SK-N-SH treated with all-trans-retinoic acid at 6 μM for 48 hours (cell line): ENCODE measurements at regions not wholly inside any gene's neighbourhood (a gene's known extent, or its start where the extent isn't known, plus 50 kb on each side); places are given as distances from the start of the nearest gene placed in this dataset.

Experiments used
- ATAC-seq: fragments of 200-7000 bp; cut with Tn5 transposase; 3 replicates; pipeline ENCODE4 v1.9.1; 2020; ENCODE audit warnings: mild to moderate bottlenecking, moderate library complexity
- ARNTL ChIP-seq: fragments of 450-650 bp; formaldehyde crosslinking; IDR thresholded peaks from 2 replicates; pipeline ENCODE4 v1.5.0; 2020; ENCODE audit warnings: low read depth, mild to moderate bottlenecking, moderate library complexity, borderline replicate concordance
- BACH2 ChIP-seq: fragments of 250-450 bp; sonication (Bioruptor Pico); IDR thresholded peaks from 2 replicates; pipeline ENCODE4 v1.9.0; 2021; ENCODE audit warnings: mild to moderate bottlenecking, borderline replicate concordance
- CSDC2 ChIP-seq: fragments of 250-450 bp; sonication (Bioruptor Pico); IDR thresholded peaks from 2 replicates; pipeline ENCODE4 v1.5.0; 2020; ENCODE audit warnings: mild to moderate bottlenecking, moderate library complexity
- ESRRG ChIP-seq: fragments of 250-450 bp; sonication (Bioruptor Pico); IDR thresholded peaks from 2 replicates; pipeline ENCODE4 v1.6.1; 2021; ENCODE audit warnings: mild to moderate bottlenecking
- GLIS3 ChIP-seq: fragments of 250-450 bp; sonication (Bioruptor Pico); IDR thresholded peaks from 2 replicates; pipeline ENCODE4 v1.5.0; 2020; ENCODE audit warnings: mild to moderate bottlenecking, moderate library complexity
- ISL1 ChIP-seq: fragments of 250-450 bp; sonication (Bioruptor Pico); IDR thresholded peaks from 2 replicates; pipeline ENCODE4 v2.1.2; 2022; ENCODE audit warnings: mild to moderate bottlenecking, moderate library complexity
- OSR1 ChIP-seq: fragments of 250-450 bp; sonication (Bioruptor Pico); IDR thresholded peaks from 2 replicates; pipeline ENCODE4 v1.8.0; 2022; ENCODE audit warnings: moderate library complexity, mild to moderate bottlenecking, inconsistent platforms
- PPARA ChIP-seq: fragments of 250-450 bp; sonication (Bioruptor Pico); IDR thresholded peaks from 2 replicates; pipeline ENCODE4 v1.5.0; 2020; ENCODE audit warnings: mild to moderate bottlenecking, borderline replicate concordance
- RARB ChIP-seq: fragments of 250-450 bp; sonication (Bioruptor Pico); IDR thresholded peaks from 2 replicates; pipeline ENCODE4 v1.8.0; 2021; ENCODE audit warnings: mild to moderate bottlenecking, moderate library complexity
- SNAI2 ChIP-seq: fragments of 250-450 bp; sonication (Bioruptor Pico); IDR thresholded peaks from 2 replicates; pipeline ENCODE4 v1.5.0; 2020; ENCODE audit warnings: mild to moderate bottlenecking, moderate library complexity
- TCF4 ChIP-seq: fragments of 250-450 bp; sonication (Bioruptor Pico); IDR thresholded peaks from 2 replicates; pipeline ENCODE4 v1.8.0; 2021; ENCODE audit warnings: mild to moderate bottlenecking, moderate library complexity, borderline replicate concordance
- TOX ChIP-seq: fragments of 250-450 bp; sonication (Bioruptor Pico); IDR thresholded peaks from 2 replicates; pipeline ENCODE4 v1.8.0; 2021; ENCODE audit warnings: mild to moderate bottlenecking, moderate library complexity, borderline replicate concordance
- ZC3H10 ChIP-seq: fragments of 250-450 bp; sonication (Bioruptor Pico); IDR thresholded peaks from 2 replicates; pipeline ENCODE4 v1.5.1; 2021; ENCODE audit warnings: mild to moderate bottlenecking, moderate library complexity
- ZFP3 ChIP-seq: fragments of 250-450 bp; sonication (Bioruptor Pico); IDR thresholded peaks from 2 replicates; pipeline ENCODE4 v1.5.0; 2020; ENCODE audit warnings: mild to moderate bottlenecking, moderate library complexity
- ZNF565 ChIP-seq: fragments of 450-650 bp; formaldehyde crosslinking; conservative IDR thresholded peaks from 2 replicates; pipeline ENCODE4 v1.5.0; 2020; ENCODE audit warnings: low read depth, mild to moderate bottlenecking, moderate library complexity
- ZNF70 ChIP-seq: fragments of 450-650 bp; formaldehyde crosslinking; IDR thresholded peaks from 2 replicates; pipeline ENCODE4 v1.5.0; 2020; ENCODE audit warnings: mild to moderate bottlenecking, moderate library complexity
- ZNF8 ChIP-seq: fragments of 450-650 bp; formaldehyde crosslinking; IDR thresholded peaks from 2 replicates; pipeline ENCODE4 v1.5.0; 2020; ENCODE audit warnings: mild to moderate bottlenecking, moderate library complexity
- TF ChIP-seq, protein P1 (sequence below): fragments of 250-450 bp; sonication (Bioruptor Pico); IDR thresholded peaks from 2 replicates; pipeline ENCODE4 v1.5.1; 2020; ENCODE audit warnings: low read depth, mild to moderate bottlenecking, moderate library complexity
- TF ChIP-seq, protein P2 (sequence below): fragments of 250-450 bp; sonication (Bioruptor Pico); IDR thresholded peaks from 2 replicates; pipeline ENCODE4 v1.8.0; 2021; ENCODE audit warnings: low read depth, mild to moderate bottlenecking, moderate library complexity, borderline replicate concordance
- TF ChIP-seq, protein P3 (sequence below): fragments of 250-450 bp; sonication (Bioruptor Pico); IDR thresholded peaks from 2 replicates; pipeline ENCODE4 v1.5.1; 2021; ENCODE audit warnings: mild to moderate bottlenecking, moderate library complexity
- TF ChIP-seq, protein P4 (sequence below): fragments of 250-450 bp; sonication (Bioruptor Pico); IDR thresholded peaks from 2 replicates; pipeline ENCODE4 v1.5.0; 2020; ENCODE audit warnings: mild to moderate bottlenecking, moderate library complexity

DNA sequence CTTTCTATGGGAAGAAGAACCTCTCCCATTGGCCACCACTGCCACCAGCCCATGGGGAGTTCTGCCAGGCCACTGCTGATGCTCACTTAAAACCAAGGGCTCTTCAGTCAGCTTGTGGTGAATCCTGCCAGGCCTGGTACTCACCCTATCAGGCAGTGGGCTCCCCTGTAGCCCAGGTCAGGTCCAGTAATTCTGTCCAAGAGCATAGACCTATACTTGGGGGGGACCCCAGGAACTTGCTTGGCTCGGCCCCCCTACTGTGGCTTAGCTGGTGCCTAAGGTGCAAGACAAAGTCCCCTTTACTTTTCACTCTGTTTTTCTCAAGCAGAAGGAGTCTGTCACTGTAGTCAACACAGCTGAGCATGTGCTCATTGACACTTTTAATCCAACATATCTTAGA is 1012.2 kb downstream of the PCDH19 start:
- no peak for ATAC-seq
- TF ChIP-seq ZFP3 (CRISPR knock-in tag) (no peak), ARNTL (CRISPR knock-in tag) (no peak), CSDC2 (CRISPR knock-in tag) (no peak), ZNF565 (CRISPR knock-in tag) (no peak), TCF4 (CRISPR knock-in tag) (no peak), TOX (CRISPR knock-in tag) (no peak), ZNF70 (CRISPR knock-in tag) (no peak), SNAI2 (CRISPR knock-in tag) (no peak), PPARA (CRISPR knock-in tag) (no peak), BACH2 (CRISPR knock-in tag) (no peak), RARB (no peak), GLIS3 (CRISPR knock-in tag) (no peak)
- TF ChIP-seq, protein P1, sequence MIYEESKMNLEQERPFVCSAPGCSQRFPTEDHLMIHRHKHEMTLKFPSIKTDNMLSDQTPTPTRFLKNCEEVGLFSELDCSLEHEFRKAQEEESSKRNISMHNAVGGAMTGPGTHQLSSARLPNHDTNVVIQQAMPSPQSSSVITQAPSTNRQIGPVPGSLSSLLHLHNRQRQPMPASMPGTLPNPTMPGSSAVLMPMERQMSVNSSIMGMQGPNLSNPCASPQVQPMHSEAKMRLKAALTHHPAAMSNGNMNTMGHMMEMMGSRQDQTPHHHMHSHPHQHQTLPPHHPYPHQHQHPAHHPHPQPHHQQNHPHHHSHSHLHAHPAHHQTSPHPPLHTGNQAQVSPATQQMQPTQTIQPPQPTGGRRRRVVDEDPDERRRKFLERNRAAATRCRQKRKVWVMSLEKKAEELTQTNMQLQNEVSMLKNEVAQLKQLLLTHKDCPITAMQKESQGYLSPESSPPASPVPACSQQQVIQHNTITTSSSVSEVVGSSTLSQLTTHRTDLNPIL (CRISPR knock-in tag): no peak

DNA sequence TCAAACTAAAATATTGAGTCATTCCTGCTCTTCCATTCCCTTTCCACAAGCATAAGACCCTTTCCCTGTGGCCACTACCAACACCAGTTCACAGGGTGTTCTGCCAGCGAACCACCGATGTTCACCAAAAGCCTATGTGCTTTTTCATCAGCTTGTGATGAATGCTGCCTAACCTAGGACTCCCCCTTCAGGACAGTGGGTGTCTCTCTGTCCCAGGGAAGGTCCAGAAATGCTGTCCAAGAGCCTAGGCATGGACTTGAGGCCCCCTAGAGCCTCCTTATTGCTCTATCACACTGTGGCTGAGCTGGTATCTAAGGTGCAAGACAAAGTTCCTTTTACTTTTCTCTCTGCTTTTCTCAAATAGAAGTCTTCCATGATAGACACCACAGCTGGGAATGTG is 1015.6 kb downstream of the PCDH19 start:
- no peak for ATAC-seq
- TF ChIP-seq ZNF565 (CRISPR knock-in tag) (no peak), TOX (CRISPR knock-in tag) (no peak), GLIS3 (CRISPR knock-in tag) (no peak), ISL1 (CRISPR knock-in tag) (no peak), CSDC2 (CRISPR knock-in tag) (no peak), BACH2 (CRISPR knock-in tag) (no peak), PPARA (CRISPR knock-in tag) (no peak), ZC3H10 (CRISPR knock-in tag) (no peak), ESRRG (no peak), ARNTL (CRISPR knock-in tag) (no peak), OSR1 (CRISPR knock-in tag) (no peak), ZNF70 (CRISPR knock-in tag) (no peak)
- TF ChIP-seq, protein P2, sequence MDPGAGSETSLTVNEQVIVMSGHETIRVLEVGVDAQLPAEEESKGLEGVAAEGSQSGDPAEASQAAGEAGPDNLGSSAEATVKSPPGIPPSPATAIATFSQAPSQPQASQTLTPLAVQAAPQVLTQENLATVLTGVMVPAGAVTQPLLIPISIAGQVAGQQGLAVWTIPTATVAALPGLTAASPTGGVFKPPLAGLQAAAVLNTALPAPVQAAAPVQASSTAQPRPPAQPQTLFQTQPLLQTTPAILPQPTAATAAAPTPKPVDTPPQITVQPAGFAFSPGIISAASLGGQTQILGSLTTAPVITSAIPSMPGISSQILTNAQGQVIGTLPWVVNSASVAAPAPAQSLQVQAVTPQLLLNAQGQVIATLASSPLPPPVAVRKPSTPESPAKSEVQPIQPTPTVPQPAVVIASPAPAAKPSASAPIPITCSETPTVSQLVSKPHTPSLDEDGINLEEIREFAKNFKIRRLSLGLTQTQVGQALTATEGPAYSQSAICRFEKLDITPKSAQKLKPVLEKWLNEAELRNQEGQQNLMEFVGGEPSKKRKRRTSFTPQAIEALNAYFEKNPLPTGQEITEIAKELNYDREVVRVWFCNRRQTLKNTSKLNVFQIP (CRISPR knock-in tag): no peak
- TF ChIP-seq, protein P1 (CRISPR knock-in tag): no peak

DNA sequence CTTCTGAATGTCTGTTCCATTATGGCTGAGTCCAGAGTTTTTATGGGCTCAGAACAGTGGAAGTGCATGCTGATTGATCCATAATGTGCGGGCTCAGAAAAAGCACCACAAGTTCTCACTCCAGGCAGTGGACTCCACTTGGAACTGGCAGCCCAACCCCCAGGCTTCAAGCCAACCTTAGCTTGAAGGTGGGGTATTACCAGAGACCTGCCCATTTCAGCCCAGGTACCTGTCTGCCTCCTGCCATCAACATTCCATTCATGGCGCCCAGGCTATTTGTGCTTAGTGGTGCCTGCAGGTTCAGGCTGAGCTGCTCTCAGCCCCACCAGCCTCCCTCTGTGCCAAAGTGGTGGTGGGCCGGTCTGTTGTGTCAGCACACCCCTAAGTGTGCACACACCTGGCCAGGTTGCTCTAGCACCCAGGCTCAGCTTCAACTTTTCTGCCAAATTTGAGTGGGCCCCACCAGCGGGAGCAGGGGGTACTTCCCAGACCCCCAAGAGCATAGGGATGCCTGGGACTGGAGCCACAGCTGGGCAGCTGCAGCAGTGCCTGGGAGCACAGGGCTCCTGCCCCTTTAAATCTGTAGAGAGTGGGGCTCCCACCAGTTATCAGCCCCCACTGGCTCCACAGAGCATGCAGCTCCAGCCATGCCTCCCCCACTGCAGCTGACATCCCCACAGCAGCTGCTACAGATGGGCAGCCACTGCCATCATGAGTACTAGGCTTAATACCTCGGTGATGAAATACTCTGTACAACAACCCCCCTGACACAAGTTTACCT is 1025.3 kb downstream of the PCDH19 start:
- TF ChIP-seq, protein P1 (CRISPR knock-in tag): no peak
- TF ChIP-seq ZFP3 (CRISPR knock-in tag): no peak
- TF ChIP-seq RARB: no peak
- TF ChIP-seq TCF4 (CRISPR knock-in tag): no peak
- TF ChIP-seq ZC3H10 (CRISPR knock-in tag): no peak
- no peak for TF ChIP-seq ARNTL (CRISPR knock-in tag)
- no peak for TF ChIP-seq ZNF565 (CRISPR knock-in tag)
- TF ChIP-seq GLIS3 (CRISPR knock-in tag): no peak
- TF ChIP-seq, protein P3, sequence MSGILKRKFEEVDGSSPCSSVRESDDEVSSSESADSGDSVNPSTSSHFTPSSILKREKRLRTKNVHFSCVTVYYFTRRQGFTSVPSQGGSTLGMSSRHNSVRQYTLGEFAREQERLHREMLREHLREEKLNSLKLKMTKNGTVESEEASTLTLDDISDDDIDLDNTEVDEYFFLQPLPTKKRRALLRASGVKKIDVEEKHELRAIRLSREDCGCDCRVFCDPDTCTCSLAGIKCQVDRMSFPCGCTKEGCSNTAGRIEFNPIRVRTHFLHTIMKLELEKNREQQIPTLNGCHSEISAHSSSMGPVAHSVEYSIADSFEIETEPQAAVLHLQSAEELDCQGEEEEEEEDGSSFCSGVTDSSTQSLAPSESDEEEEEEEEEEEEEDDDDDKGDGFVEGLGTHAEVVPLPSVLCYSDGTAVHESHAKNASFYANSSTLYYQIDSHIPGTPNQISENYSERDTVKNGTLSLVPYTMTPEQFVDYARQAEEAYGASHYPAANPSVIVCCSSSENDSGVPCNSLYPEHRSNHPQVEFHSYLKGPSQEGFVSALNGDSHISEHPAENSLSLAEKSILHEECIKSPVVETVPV (CRISPR knock-in tag): no peak
- TF ChIP-seq, protein P4, sequence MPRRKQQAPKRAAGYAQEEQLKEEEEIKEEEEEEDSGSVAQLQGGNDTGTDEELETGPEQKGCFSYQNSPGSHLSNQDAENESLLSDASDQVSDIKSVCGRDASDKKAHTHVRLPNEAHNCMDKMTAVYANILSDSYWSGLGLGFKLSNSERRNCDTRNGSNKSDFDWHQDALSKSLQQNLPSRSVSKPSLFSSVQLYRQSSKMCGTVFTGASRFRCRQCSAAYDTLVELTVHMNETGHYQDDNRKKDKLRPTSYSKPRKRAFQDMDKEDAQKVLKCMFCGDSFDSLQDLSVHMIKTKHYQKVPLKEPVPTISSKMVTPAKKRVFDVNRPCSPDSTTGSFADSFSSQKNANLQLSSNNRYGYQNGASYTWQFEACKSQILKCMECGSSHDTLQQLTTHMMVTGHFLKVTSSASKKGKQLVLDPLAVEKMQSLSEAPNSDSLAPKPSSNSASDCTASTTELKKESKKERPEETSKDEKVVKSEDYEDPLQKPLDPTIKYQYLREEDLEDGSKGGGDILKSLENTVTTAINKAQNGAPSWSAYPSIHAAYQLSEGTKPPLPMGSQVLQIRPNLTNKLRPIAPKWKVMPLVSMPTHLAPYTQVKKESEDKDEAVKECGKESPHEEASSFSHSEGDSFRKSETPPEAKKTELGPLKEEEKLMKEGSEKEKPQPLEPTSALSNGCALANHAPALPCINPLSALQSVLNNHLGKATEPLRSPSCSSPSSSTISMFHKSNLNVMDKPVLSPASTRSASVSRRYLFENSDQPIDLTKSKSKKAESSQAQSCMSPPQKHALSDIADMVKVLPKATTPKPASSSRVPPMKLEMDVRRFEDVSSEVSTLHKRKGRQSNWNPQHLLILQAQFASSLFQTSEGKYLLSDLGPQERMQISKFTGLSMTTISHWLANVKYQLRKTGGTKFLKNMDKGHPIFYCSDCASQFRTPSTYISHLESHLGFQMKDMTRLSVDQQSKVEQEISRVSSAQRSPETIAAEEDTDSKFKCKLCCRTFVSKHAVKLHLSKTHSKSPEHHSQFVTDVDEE: no peak
- TF ChIP-seq BACH2 (CRISPR knock-in tag): no peak
- no peak for TF ChIP-seq ZNF70 (CRISPR knock-in tag)
- no peak for TF ChIP-seq ESRRG
- TF ChIP-seq ZNF8: no peak
- no peak for ATAC-seq
